DMS 273 (cell line): ENCODE measurements at regions not wholly inside any gene's neighbourhood (a gene's known extent, or its start where the extent isn't known, plus 50 kb on each side); places are given as distances from the start of the nearest gene placed in this dataset.
"Not testable (repeated sequence)": the region's sequence is repeated elsewhere in the genome, so short reads cannot be mapped to it uniquely, and the experiment has no call there.

Source experiments
- DNase-seq: peaks from one replicate; lab custom pipeline; 2025; ENCODE audit not compliant: unreplicated experiment; lab: John Stamatoyannopoulos, UW

GRCh38 chr5:116779846-116780245 is 205.2 kb upstream of the SEMA6A start:
- DNase-seq, result no peak

- DNase-seq, result no peak
Measured at GRCh38 chr5:116778651-116779280, 204.1 kb upstream of the SEMA6A start.

GRCh38 chr5:116778032-116778431 is 203.4 kb upstream of the SEMA6A start:
- no peak for DNase-seq

- no peak for DNase-seq
Measured at GRCh38 chr5:116773926-116774325, 199.3 kb upstream of the SEMA6A start.

- DNase-seq, result no peak
Measured at GRCh38 chr5:116772806-116773205, 198.2 kb upstream of the SEMA6A start.

- DNase-seq, result peak; percentile 11
Measured at GRCh38 chr5:116772152-116772501, 197.5 kb upstream of the SEMA6A start.

- DNase-seq, result no peak
Measured at GRCh38 chr5:116771466-116772151, 197.0 kb upstream of the SEMA6A start.

GRCh38 chr5:116769953-116770352 is 195.3 kb upstream of the SEMA6A start:
- DNase-seq, result not testable (repeated sequence)

GRCh38 chr5:116769470-116769869 is 194.8 kb upstream of the SEMA6A start:
- no peak for DNase-seq

- DNase-seq, result no peak
Measured at GRCh38 chr5:116766470-116766947, 191.9 kb upstream of the SEMA6A start.

GRCh38 chr5:116765441-116765840 is 190.8 kb upstream of the SEMA6A start:
- no peak for DNase-seq

GRCh38 chr5:116764941-116765340 is 190.3 kb upstream of the SEMA6A start:
- no peak for DNase-seq

- no peak for DNase-seq
Measured at GRCh38 chr5:116763987-116764866, 189.6 kb upstream of the SEMA6A start.

- peak; percentile 40 for DNase-seq
Measured at GRCh38 chr5:116759860-116760640, 185.4 kb upstream of the SEMA6A start.

GRCh38 chr5:116757326-116757725 is 182.7 kb upstream of the SEMA6A start:
- no peak for DNase-seq

GRCh38 chr5:116756531-116756930 is 181.9 kb upstream of the SEMA6A start:
- DNase-seq, result peak; percentile 12

- no peak for DNase-seq
Measured at GRCh38 chr5:116754556-116754955, 179.9 kb upstream of the SEMA6A start.

- DNase-seq, result no peak
Measured at GRCh38 chr5:116751684-116752083, 177.1 kb upstream of the SEMA6A start.

GRCh38 chr5:116750631-116751580 is 176.3 kb upstream of the SEMA6A start:
- peak; percentile 7 for DNase-seq

GRCh38 chr5:116747881-116748280 is 173.3 kb upstream of the SEMA6A start:
- no peak for DNase-seq
